ENCODE measurements at regions not wholly inside any gene's neighbourhood (a gene's known extent, or its start where the extent isn't known, plus 50 kb on each side); places are given as distances from the start of the nearest gene placed in this dataset.

DNA sequence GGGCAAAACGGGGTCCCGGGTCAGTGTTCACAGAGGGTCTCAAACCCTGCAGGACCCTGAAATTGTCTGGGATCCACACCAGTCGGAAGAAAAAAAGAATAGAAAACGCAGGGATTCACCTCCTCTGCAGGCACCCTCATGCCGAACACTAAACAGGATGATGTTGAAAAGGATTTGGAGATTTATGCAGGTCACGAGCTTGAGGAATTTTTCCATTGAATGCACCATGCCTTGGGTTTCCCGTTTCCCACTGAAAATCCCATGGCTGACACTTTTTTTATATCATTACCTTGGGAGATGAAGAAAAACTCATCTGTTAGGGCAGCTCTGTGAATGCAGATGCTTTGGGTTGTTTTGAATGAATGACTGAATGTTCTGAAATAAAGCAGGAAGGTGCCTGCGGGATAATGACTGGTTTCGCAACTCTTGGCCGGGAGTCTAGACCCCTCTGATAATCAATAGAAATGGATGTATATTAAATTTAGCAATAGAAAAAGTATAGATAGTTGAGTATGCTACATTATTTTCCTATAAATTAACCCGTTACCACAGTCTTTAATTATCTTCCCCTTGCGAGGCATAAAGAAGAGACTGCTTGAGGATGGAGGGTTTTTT lies 147.5 kb upstream of the AFDN start:
- no peak for TF ChIP-seq RFX5 (IDR thresholded peaks at IDR 0.05; ENCODE audit: low read depth, low read length)
- TF ChIP-seq, protein P1, sequence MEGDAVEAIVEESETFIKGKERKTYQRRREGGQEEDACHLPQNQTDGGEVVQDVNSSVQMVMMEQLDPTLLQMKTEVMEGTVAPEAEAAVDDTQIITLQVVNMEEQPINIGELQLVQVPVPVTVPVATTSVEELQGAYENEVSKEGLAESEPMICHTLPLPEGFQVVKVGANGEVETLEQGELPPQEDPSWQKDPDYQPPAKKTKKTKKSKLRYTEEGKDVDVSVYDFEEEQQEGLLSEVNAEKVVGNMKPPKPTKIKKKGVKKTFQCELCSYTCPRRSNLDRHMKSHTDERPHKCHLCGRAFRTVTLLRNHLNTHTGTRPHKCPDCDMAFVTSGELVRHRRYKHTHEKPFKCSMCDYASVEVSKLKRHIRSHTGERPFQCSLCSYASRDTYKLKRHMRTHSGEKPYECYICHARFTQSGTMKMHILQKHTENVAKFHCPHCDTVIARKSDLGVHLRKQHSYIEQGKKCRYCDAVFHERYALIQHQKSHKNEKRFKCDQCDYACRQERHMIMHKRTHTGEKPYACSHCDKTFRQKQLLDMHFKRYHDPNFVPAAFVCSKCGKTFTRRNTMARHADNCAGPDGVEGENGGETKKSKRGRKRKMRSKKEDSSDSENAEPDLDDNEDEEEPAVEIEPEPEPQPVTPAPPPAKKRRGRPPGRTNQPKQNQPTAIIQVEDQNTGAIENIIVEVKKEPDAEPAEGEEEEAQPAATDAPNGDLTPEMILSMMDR (conservative IDR thresholded peaks at IDR 0.05; ENCODE audit: low read depth, low read length), result no peak
- no peak for TF ChIP-seq RAD21 (IDR thresholded peaks at IDR 0.05; ENCODE audit: low read length)
- no peak for TF ChIP-seq POLR2A (IDR thresholded peaks at IDR 0.05; ENCODE audit: low read depth, low read length)
- TF ChIP-seq USF2 (IDR thresholded peaks at IDR 0.05; ENCODE audit: low read depth, low read length), result no peak

Measured in IMR-90 (cell line).